ENCODE measurements at regions not wholly inside any gene's neighbourhood (a gene's known extent, or its start where the extent isn't known, plus 50 kb on each side); places are given as distances from the start of the nearest gene placed in this dataset.

GRCh38 chr12:4833053-4833452, 76.7 kb upstream of the KCNA1 start:
- no peaks in the 10 kb centered on the region; the same call in 1 of the 2 replicates for H3K4me1 ChIP-seq (ENCODE audit: insufficient read depth)
- no peak overlapping the region for H3K4me3 ChIP-seq
- Mint-ChIP-seq H3K36me3 (ENCODE audit: low read depth) (no peaks in the 10 kb centered on the region; the same call in 2 of the 3 replicates), H3K27ac (no peak overlapping the region), H3K9me3 (no peaks in the 10 kb centered on the region; the same call in 2 of the 3 replicates), H3K4me1 (peaks cover 6% of the 10 kb centered on the region), H3K27me3 (ENCODE audit: insufficient read depth, low read depth, poor library complexity) (peaks cover 5% of the 10 kb centered on the region), H3K4me3 (no peak overlapping the region)
- ATAC-seq, result no peak
- H3K36me3 ChIP-seq (ENCODE audit: insufficient read depth), result no peaks in the 10 kb centered on the region
- no peak overlapping the region for H3K27ac ChIP-seq (ENCODE audit: low read depth)
- H3K79me2 ChIP-seq (replicated peaks; ENCODE audit: insufficient read depth), result no peaks in the 10 kb centered on the region
- H3K27me3 ChIP-seq (ENCODE audit: insufficient read depth), result no peaks in the 10 kb centered on the region
- no peak overlapping the region for H2AFZ ChIP-seq
- no peak overlapping the region for H3K4me2 ChIP-seq
- H3F3A ChIP-seq (replicated peaks; ENCODE audit: low read depth), result no peaks in the 10 kb centered on the region
- no peaks in the 10 kb centered on the region; the same call in none of the 2 replicates for H4K20me1 ChIP-seq (replicated peaks; ENCODE audit: insufficient read depth)
- TF ChIP-seq ZNF331 (CRISPR knock-in tag; IDR thresholded peaks at IDR 0.05; ENCODE audit: low read depth), result peak; percentile 76
- TF ChIP-seq STAT1 (IDR thresholded peaks at IDR 0.05; ENCODE audit: unreplicated experiment), result no peak
- no peaks in the 10 kb centered on the region for H3K9me2 ChIP-seq (ENCODE audit: insufficient read depth)
- DNase-seq (ENCODE audit: low spot score), result no peak

- no peak overlapping the region for H3K4me2 ChIP-seq
- Mint-ChIP-seq H3K27me3 (ENCODE audit: insufficient read depth, low read depth, poor library complexity) (peaks cover 5% of the 10 kb centered on the region), H3K4me1 (peaks cover 6% of the 10 kb centered on the region), H3K9me3 (no peaks in the 10 kb centered on the region; the same call in 2 of the 3 replicates), H3K4me3 (no peak overlapping the region), H3K27ac (no peak overlapping the region), H3K36me3 (ENCODE audit: low read depth) (no peaks in the 10 kb centered on the region; the same call in 2 of the 3 replicates)
- H4K20me1 ChIP-seq (replicated peaks; ENCODE audit: insufficient read depth), result no peaks in the 10 kb centered on the region; the same call in none of the 2 replicates
- ATAC-seq (no peak), DNase-seq (ENCODE audit: low spot score) (no peak)
- no peaks in the 10 kb centered on the region for H3F3A ChIP-seq (replicated peaks; ENCODE audit: low read depth)
- H3K27ac ChIP-seq (ENCODE audit: low read depth), result no peak overlapping the region
- no peak overlapping the region for H2AFZ ChIP-seq
- no peaks in the 10 kb centered on the region; the same call in 1 of the 2 replicates for H3K4me1 ChIP-seq (ENCODE audit: insufficient read depth)
- no peaks in the 10 kb centered on the region for H3K36me3 ChIP-seq (ENCODE audit: insufficient read depth)
- H3K27me3 ChIP-seq (ENCODE audit: insufficient read depth), result no peaks in the 10 kb centered on the region
- H3K79me2 ChIP-seq (replicated peaks; ENCODE audit: insufficient read depth), result no peaks in the 10 kb centered on the region
- no peak overlapping the region for H3K4me3 ChIP-seq
- H3K9me2 ChIP-seq (ENCODE audit: insufficient read depth), result no peaks in the 10 kb centered on the region
- TF ChIP-seq JUNB (IDR thresholded peaks at IDR 0.05; ENCODE audit: unreplicated experiment) (no peak), CREB1 (CRISPR knock-in tag; IDR thresholded peaks at IDR 0.05; ENCODE audit: low read depth) (no peak), ZNF331 (CRISPR knock-in tag; IDR thresholded peaks at IDR 0.05; ENCODE audit: low read depth) (no peak), NANOG (IDR thresholded peaks at IDR 0.05; ENCODE audit: borderline replicate concordance) (no peak), EZH2 (IDR thresholded peaks at IDR 0.05; ENCODE audit: low read depth, unreplicated experiment) (no peak), POLR2AphosphoS5 (IDR thresholded peaks at IDR 0.05; ENCODE audit: low read depth) (no peak), STAT1 (IDR thresholded peaks at IDR 0.05; ENCODE audit: unreplicated experiment) (no peak)
- TF ChIP-seq, protein P1, sequence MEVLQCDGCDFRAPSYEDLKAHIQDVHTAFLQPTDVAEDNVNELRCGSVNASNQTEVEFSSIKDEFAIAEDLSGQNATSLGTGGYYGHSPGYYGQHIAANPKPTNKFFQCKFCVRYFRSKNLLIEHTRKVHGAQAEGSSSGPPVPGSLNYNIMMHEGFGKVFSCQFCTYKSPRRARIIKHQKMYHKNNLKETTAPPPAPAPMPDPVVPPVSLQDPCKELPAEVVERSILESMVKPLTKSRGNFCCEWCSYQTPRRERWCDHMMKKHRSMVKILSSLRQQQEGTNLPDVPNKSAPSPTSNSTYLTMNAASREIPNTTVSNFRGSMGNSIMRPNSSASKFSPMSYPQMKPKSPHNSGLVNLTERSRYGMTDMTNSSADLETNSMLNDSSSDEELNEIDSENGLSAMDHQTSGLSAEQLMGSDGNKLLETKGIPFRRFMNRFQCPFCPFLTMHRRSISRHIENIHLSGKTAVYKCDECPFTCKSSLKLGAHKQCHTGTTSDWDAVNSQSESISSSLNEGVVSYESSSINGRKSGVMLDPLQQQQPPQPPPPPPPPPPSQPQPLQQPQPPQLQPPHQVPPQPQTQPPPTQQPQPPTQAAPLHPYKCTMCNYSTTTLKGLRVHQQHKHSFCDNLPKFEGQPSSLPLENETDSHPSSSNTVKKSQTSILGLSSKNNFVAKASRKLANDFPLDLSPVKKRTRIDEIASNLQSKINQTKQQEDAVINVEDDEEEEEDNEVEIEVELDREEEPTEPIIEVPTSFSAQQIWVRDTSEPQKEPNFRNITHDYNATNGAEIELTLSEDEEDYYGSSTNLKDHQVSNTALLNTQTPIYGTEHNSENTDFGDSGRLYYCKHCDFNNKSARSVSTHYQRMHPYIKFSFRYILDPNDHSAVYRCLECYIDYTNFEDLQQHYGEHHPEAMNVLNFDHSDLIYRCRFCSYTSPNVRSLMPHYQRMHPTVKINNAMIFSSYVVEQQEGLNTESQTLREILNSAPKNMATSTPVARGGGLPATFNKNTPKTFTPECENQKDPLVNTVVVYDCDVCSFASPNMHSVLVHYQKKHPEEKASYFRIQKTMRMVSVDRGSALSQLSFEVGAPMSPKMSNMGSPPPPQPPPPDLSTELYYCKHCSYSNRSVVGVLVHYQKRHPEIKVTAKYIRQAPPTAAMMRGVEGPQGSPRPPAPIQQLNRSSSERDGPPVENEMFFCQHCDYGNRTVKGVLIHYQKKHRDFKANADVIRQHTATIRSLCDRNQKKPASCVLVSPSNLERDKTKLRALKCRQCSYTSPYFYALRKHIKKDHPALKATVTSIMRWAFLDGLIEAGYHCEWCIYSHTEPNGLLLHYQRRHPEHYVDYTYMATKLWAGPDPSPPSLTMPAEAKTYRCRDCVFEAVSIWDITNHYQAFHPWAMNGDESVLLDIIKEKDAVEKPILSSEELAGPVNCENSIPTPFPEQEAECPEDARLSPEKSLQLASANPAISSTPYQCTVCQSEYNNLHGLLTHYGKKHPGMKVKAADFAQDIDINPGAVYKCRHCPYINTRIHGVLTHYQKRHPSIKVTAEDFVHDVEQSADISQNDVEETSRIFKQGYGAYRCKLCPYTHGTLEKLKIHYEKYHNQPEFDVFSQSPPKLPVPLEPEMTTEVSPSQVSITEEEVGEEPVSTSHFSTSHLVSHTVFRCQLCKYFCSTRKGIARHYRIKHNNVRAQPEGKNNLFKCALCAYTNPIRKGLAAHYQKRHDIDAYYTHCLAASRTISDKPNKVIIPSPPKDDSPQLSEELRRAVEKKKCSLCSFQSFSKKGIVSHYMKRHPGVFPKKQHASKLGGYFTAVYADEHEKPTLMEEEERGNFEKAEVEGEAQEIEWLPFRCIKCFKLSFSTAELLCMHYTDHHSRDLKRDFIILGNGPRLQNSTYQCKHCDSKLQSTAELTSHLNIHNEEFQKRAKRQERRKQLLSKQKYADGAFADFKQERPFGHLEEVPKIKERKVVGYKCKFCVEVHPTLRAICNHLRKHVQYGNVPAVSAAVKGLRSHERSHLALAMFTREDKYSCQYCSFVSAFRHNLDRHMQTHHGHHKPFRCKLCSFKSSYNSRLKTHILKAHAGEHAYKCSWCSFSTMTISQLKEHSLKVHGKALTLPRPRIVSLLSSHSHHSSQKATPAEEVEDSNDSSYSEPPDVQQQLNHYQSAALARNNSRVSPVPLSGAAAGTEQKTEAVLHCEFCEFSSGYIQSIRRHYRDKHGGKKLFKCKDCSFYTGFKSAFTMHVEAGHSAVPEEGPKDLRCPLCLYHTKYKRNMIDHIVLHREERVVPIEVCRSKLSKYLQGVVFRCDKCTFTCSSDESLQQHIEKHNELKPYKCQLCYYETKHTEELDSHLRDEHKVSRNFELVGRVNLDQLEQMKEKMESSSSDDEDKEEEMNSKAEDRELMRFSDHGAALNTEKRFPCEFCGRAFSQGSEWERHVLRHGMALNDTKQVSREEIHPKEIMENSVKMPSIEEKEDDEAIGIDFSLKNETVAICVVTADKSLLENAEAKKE (CRISPR knock-in tag; IDR thresholded peaks at IDR 0.05), result no peak
- TF ChIP-seq, protein P2, sequence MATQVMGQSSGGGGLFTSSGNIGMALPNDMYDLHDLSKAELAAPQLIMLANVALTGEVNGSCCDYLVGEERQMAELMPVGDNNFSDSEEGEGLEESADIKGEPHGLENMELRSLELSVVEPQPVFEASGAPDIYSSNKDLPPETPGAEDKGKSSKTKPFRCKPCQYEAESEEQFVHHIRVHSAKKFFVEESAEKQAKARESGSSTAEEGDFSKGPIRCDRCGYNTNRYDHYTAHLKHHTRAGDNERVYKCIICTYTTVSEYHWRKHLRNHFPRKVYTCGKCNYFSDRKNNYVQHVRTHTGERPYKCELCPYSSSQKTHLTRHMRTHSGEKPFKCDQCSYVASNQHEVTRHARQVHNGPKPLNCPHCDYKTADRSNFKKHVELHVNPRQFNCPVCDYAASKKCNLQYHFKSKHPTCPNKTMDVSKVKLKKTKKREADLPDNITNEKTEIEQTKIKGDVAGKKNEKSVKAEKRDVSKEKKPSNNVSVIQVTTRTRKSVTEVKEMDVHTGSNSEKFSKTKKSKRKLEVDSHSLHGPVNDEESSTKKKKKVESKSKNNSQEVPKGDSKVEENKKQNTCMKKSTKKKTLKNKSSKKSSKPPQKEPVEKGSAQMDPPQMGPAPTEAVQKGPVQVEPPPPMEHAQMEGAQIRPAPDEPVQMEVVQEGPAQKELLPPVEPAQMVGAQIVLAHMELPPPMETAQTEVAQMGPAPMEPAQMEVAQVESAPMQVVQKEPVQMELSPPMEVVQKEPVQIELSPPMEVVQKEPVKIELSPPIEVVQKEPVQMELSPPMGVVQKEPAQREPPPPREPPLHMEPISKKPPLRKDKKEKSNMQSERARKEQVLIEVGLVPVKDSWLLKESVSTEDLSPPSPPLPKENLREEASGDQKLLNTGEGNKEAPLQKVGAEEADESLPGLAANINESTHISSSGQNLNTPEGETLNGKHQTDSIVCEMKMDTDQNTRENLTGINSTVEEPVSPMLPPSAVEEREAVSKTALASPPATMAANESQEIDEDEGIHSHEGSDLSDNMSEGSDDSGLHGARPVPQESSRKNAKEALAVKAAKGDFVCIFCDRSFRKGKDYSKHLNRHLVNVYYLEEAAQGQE (IDR thresholded peaks at IDR 0.05; ENCODE audit: unreplicated experiment), result no peak
- TF ChIP-seq, protein P3, sequence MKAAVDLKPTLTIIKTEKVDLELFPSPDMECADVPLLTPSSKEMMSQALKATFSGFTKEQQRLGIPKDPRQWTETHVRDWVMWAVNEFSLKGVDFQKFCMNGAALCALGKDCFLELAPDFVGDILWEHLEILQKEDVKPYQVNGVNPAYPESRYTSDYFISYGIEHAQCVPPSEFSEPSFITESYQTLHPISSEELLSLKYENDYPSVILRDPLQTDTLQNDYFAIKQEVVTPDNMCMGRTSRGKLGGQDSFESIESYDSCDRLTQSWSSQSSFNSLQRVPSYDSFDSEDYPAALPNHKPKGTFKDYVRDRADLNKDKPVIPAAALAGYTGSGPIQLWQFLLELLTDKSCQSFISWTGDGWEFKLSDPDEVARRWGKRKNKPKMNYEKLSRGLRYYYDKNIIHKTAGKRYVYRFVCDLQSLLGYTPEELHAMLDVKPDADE (IDR thresholded peaks at IDR 0.05), result no peak
Observed at GRCh38 chr12:4833524-4833923, 76.2 kb upstream of the KCNA1 start.

Measured in GM23338 (cell line).